ENCODE measurements at regions not wholly inside any gene's neighbourhood (a gene's known extent, or its start where the extent isn't known, plus 50 kb on each side); places are given as distances from the start of the nearest gene placed in this dataset.
"Not testable (repeated sequence)": the region's sequence is repeated elsewhere in the genome, so short reads cannot be mapped to it uniquely, and the experiment has no call there.

GRCh38 chr7:68245688-68246087, 1249.1 kb downstream of the TYW1 start:
- no peak for DNase-seq (ENCODE audit: low read depth)

- no peak for DNase-seq (ENCODE audit: low read depth)
These were observed 1249.6 kb downstream of the TYW1 start for GRCh38 chr7:68246189-68246633.

- no peak for DNase-seq (ENCODE audit: low read depth)
These were observed 1250.5 kb downstream of the TYW1 start for GRCh38 chr7:68247126-68247525.

GRCh38 chr7:68247571-68247970, 1250.9 kb downstream of the TYW1 start:
- no peak for DNase-seq (ENCODE audit: low read depth)

GRCh38 chr7:68248973-68249372, 1252.3 kb downstream of the TYW1 start:
- no peak for DNase-seq (ENCODE audit: low read depth)

- no peak for DNase-seq (ENCODE audit: low read depth)
These were observed 1253.0 kb downstream of the TYW1 start for GRCh38 chr7:68249611-68250010.

GRCh38 chr7:68250143-68250542, 1253.5 kb downstream of the TYW1 start:
- DNase-seq (ENCODE audit: low read depth), result no peak

- DNase-seq (ENCODE audit: low read depth), result not testable (repeated sequence)
These were observed 1258.2 kb downstream of the TYW1 start for GRCh38 chr7:68254815-68255214.

DNA sequence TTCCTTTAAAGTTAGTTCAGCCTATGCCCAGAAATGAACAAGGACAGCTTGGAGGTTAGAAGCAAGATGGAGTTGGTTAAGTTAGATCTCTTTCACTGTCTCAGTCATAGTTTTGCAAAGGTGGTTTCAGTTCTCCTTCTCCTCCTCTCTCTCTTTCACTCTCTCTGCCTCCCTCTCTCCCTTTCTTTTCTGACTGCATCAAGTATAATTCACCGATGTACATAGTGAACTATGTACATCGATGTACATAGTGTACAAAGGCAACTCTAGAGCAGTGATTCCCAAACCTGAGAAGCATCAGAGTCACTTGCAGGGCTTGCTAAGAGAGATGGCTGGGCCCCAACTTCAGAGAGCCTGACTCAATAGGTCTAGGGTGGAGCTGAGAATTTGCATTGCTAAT, 1259.7 kb downstream of the TYW1 start:
- DNase-seq (ENCODE audit: low read depth), result no peak

DNA sequence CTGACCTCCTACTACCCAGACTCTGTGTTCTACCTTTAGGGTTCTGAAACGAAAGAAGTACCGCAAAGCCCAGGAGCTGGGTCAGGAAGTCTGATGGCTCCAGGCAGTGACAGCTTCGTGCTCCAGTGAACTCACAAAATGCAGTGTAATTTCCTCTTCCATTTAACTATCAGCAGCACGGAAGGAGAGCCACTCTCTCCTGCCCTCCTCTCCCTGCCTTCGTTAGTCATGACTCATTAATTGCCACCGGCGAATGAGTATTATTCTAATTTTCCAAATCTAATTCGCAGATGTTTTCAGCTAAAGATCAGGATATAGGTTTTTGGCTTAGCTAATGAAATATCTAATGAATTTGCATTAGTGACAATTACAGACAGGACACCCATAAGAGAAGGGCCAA, 1262.0 kb downstream of the TYW1 start:
- no peak for DNase-seq (ENCODE audit: low read depth)

- no peak for DNase-seq (ENCODE audit: low read depth)
These were observed 1268.6 kb downstream of the TYW1 start for GRCh38 chr7:68265258-68265657.

DNA sequence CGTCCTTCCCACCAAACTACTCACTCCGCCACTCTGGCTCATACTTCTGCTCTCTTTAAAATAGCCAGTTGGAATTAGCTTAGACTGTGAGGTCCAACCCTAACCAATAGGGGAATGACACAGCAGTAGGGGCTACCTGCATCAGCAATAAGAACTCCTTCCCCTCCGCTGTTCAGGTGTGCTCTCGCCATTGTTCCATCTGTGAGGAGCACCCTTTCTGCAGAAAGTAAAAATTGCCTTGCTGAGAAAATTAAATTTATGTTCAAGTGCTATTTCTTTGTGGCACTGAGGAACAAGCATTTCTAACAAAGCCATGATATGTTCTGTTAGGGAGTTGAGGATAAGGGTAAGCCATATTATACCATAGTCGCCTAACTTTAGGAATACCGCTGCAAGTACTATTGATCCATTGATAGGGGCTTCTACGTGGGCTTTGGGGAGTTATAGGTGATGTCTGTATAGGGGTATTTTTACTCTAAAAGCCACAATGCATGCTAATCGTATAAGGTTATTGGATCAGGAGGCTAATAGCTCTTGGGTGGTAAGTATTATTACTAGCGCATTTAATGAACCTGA, 1269.5 kb downstream of the TYW1 start:
- DNase-seq (ENCODE audit: low read depth), result no peak

DNA sequence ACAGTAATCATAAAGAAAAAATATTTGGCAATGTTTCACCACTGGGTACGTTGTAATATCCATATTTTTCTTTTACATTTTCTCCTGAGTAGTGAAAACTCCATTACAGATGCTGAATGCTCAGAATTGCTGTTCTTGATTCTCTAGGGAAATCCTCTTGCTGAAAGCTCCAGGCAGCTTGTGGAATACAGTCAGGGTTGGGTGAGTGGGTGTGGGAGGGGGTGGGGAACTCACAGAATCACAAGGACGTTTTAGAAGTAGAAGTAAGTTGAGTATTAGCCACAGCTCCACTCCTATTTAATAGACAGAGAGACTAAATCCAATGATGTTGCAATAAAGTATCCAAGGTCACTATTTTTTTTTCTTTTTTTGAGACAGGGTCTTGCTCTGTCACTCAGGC, 1270.9 kb downstream of the TYW1 start:
- DNase-seq (ENCODE audit: low read depth), result no peak

GRCh38 chr7:68269405-68269804, 1272.8 kb downstream of the TYW1 start:
- no peak for DNase-seq (ENCODE audit: low read depth)

DNA sequence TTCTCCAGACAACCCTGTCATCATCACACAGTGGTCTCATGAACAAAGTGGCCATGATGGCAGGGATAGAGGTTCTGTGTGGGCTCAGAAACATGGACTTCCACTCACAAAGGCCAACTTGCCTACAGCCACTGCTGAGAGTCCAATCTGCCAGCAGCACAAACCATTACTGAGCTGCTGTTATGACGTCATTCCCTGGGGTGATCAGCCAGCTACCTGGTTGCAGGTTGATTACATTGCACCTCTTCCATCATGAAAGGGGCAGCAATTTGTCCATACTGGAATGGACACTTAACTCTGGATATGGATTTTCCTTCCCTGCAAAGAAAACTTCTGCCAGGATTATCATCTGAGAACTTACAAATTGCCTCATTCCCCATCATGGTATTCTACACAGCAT, 1275.9 kb downstream of the TYW1 start:
- DNase-seq (ENCODE audit: low read depth), result no peak

DNA sequence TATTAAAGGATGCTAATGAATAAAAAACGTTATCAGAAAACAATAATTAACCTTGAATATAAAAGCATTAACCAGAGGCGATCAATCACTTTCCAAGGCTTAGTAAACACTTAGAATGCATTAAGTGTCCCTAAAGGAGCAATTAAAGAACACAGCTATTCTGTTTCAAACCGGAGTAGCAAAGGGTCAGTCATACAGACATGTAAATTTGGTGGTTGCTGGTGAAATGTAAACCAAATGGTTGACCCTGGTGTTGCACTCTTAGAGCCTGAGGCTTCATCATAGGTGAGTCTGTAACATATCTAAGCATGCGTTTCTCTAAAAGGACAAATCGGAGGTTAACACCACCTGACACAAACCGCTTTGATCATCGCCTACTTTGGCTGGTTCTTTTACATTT, 1280.1 kb downstream of the TYW1 start:
- no peak for DNase-seq (ENCODE audit: low read depth)

- DNase-seq (ENCODE audit: low read depth), result no peak
These were observed 1283.3 kb downstream of the TYW1 start for GRCh38 chr7:68279827-68280400.

- DNase-seq (ENCODE audit: low read depth), result no peak
These were observed 1284.3 kb downstream of the TYW1 start for GRCh38 chr7:68280931-68281330.

- no peak for DNase-seq (ENCODE audit: low read depth)
These were observed 1291.5 kb downstream of the TYW1 start for GRCh38 chr7:68288144-68288593.

DNA sequence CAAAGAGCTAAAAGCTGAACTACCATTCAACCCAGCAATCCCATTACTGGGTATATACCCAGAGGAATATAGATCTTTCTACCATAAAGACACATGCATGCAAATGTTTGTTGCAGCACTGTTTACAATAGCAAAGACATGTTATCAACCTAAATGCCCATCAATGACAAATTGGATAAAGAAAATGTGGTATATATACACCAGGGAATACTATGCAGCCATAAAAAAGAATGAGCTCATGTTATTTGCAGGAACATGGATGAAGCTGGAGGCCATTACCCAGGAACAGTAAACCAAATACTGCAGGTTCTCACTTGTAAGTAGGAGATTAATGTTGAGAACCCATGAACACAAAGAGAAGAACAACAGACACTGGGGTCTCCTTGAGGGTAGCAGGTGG, 1295.1 kb downstream of the TYW1 start:
- DNase-seq (ENCODE audit: low read depth), result no peak

GRCh38 chr7:68295386-68295785, 1298.8 kb downstream of the TYW1 start:
- no peak for DNase-seq (ENCODE audit: low read depth)

DNA sequence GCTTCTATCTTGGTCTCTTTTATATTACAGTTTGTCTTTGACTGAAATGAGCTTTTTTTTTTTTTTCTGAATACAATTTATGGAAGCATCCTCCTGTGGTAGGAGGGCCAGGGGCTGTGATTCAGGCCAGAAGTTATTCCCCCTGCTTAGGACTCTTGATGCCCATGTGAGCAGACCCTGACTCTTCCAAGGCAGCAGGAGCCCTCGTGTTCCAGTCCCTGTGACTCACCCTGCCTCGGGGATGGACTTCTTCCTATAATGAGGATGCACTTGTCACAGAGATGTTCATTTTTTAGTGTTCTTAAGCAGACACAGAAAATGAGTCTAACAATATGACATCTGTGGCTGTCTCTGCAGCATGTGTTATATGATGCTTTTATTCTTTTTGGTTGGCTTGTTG, 1293.7 kb upstream of the AUTS2 start:
- no peak for DNase-seq (ENCODE audit: low read depth)

DNA sequence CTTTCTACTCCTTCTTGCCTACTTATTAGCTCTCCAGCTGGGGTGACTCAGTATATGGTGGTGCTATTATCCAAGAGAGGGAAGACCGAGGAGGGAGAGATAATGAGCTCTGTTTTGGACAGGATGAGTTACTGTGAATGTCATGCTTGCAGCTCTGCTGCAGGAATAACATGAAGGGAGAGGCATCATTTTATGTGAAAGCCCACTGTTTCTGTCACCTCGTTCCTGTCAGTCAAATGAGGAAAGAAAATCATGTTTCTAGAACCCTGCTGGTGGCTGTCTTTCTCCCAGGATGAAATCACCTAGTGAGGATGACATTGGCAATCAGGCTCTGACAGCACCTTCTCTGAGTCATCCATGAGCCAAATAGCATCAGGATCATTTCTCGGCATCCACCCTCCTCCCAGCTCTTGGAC, 1291.6 kb upstream of the AUTS2 start:
- no peak for DNase-seq (ENCODE audit: low read depth)

DNA sequence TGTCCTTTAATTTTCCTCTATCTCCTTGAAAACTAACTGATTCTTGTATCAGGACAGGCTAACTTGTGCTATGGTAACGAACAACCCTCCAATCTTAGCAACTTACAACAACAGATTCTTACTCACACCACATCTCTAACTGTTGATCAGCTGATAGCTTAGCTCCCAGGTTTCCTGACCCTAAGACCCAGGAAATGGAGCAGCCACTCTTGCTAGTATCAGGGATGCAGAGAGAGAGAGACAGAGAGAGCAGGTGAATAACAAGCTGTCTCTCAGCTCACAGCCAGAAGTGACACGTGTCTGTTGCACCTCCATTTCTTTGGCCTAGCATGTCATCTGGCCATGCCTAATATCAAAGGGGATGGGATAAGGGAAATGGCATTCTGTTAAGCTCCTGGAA, 1289.0 kb upstream of the AUTS2 start:
- no peak for DNase-seq (ENCODE audit: low read depth)

Data from stimulated activated CD8-positive, alpha-beta memory T cell treated with anti-CD3 and anti-CD28 coated beads, Interleukin-15, amount 100 ng/mL, for 1 hour (primary cell).